ENCODE measurements at regions not wholly inside any gene's neighbourhood (a gene's known extent, or its start where the extent isn't known, plus 50 kb on each side); places are given as distances from the start of the nearest gene placed in this dataset.
"Not testable (repeated sequence)": the region's sequence is repeated elsewhere in the genome, so short reads cannot be mapped to it uniquely, and the experiment has no call there.

DNA sequence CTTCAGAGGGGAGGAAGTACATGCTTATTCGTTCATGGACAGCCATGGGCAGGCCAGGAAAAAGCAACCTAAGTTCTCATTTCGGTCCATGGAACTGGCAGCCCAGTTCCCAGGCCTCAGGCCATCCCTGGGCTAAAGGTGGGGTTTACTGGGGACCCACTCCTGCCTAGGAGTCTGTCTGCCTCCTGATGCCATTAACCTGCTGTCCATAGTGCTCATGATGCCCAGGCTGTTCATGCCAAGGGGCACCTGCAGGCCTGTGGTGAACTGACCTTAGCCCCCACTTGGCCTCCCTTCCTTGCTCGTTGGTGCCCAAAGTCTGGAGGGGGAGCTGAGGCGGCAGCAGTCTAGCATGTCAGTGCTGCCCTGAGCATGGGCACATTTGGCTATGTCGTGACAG lies 450.2 kb upstream of the MBL2 start:
- no peak for DNase-seq (ENCODE audit: low read depth in 2 of 3, low spot score in 1 of 3)

DNA sequence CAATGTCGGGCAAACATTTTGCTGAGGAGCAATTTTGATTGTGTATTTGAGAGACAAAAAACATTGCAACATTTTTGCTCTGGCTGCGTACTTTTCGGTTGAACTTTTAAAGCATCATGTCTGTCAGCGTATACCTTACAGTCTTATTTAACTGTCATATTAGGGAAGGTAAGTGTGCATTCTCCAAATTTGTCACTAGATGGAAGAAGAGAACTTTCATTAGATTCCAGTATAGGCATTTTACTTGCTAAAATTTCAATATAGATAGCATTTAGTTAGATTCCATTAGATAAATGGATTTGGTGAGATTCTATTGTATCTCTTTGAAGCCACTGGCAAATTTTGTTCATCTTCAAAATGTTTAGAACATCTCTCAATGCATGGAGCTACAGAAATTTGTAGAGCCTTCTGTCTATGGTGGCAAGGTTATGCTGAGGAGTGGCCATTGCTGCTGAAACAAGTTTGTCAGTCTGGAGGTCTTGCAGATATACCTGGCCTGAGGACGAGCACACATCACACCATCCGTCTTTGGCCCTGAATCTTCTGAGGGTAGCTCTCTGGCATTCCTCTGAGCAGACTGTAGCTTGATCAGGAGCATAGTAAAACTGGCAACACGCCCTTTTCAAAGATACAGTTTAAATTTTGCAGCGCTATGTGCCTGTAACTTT lies 437.5 kb upstream of the MBL2 start:
- no peak for DNase-seq (ENCODE audit: low read depth in 2 of 3, low spot score in 1 of 3)

DNA sequence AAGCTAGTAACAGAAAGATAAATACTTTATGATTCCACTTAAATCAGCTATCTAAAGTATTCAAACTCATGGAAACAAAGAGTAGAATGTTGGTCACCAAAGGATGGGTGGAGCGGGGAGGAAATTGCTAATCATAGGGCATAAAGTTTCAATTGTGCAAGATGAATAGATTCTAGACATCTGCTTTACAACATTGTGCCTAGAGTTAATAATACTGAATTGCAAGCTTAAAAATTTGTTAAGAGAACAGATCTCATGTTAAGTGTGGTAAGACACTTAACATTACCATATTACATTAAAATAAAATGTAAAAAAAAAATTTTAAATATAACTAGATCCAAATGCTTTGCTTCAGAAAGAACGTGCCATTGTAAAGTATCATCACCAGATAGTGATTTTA lies 411.1 kb upstream of the MBL2 start:
- no peak for DNase-seq (ENCODE audit: low read depth in 2 of 3, low spot score in 1 of 3)

DNA sequence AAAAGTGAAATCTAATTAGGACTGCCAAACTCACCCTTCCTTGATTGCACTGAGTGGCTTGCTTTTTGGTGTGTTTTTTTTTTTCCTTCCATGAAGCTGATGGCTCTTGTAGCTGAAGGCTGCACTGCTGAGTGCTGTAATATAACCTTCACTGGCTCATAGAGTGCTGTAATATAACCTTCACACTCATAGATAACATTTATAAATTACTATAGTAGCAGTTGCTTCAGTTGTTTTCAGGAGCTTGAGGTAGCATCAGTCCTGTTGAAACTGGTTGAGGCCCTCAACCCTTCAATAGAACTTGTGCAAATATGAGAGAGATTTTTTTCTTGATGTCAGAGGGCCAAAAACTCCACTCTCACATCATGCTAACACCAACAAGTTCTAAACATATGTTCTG lies 404.9 kb upstream of the MBL2 start:
- no peak for DNase-seq (ENCODE audit: low read depth in 2 of 3, low spot score in 1 of 3)

DNA sequence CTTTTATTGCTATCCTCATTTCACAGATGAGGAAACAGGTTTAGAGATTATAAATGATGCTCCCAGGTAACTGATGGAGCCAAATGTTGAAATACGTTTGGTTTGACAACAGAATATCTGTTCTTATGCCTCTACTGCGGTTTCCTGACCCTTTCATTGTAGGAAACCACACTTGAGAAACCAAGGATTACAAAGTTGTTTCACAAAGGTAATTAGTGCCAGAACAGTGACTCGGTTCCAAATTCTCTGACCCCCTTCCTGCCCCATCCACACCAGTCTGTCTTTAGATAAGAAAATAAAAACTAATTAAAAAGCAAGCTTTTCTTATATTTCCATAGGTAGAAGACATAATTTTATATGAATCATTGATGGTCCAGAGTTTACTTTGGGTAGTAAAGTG lies 393.7 kb upstream of the MBL2 start:
- no peak for DNase-seq (ENCODE audit: low read depth in 2 of 3, low spot score in 1 of 3)

DNA sequence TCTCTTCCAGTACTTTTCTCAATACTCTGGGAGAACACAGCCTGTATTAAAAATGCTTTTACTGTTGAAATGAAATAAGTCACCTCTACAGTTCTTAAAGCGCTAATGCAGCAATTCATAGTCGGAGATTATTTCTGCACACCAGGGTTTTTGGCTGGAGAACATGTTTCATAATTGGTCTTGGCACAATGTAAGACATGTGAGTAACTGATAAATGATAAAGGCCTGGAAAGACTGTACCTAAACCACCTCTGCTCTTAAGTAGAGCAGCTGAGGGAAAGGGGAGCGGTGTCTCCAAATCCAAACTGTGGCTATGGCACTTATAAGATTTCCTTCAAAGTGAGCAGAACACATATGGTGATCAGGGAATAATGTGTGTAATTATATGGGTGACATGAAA lies 390.3 kb upstream of the MBL2 start:
- no peak for DNase-seq (ENCODE audit: low read depth in 2 of 3, low spot score in 1 of 3)

DNA sequence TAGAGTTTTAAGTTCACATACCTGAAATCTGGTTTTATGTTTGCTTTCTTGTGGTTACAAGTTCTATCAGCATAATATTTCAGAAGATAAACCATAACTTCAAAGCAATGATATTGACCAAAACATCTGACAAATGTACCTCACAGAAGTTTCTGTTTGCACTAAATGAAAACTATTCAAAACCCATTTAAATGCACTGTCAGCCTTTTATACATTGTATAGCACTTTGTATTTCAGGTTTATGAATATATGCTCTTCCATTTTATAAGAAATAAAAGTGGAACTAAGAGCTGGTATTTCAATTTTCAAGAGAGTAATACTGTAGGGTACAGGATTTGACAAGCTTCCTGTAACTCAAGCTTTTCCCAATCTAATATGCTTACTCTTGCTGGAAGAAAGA lies 388.6 kb upstream of the MBL2 start:
- DNase-seq (ENCODE audit: low read depth in 2 of 3, low spot score in 1 of 3): no peak

DNA sequence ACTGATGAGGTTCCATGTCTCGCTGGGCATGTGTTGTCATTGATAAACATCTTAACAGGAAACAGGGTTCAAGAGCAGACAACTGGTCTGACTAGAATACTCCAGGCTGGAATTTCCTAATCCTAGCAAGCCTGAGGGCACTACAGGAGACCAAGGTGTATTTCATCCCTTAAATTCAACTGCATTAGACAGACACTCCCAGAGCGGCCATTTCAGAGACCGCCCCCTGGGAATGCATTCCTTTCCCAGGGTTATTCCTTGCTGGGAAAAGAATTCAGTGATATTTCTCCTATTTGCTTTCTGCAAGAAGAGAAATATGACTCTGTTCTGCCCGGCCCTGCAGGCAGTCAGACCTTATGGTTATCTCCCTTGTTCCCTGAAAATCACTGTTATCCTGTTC lies 383.1 kb upstream of the MBL2 start:
- not testable (repeated sequence) for DNase-seq (ENCODE audit: low read depth in 2 of 3, low spot score in 1 of 3)

DNA sequence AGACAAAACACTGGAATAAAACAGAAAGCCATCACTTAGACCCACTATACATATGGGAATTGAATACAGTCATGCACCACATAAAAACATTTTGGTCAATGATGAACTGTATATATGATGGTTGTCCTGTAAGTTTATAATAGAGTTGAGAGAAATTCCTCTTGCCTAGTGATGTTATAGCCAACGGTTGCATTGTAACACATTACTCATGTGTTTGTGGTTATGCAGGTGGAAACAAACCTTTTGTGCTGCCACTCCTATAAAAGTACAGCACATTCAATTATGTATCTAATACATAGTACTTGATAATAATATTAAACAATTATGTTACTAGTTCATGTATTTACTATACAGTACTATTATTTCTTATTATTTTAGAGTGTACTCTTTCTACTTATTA lies 381.2 kb upstream of the MBL2 start:
- no peak for DNase-seq (ENCODE audit: low read depth in 2 of 3, low spot score in 1 of 3)

DNA sequence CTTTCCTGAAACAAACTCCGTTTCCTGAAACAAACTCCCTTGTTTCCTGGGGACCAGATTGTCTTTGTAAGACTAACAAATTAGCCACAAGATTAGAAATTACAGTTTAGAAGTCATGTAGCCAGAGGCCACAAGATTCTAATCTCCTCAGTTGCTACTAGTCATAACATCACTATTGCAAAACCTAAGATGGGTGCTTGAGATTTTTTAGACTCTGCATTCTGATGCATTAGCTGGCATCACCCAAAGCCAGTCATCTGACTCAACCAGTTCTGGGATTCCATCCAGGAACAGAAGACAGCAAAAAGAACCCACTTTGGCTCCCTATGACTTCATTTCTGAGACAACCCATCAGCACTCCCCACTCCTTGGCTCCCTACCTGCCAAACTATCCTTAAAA lies 367.9 kb upstream of the MBL2 start:
- DNase-seq (ENCODE audit: low read depth in 2 of 3, low spot score in 1 of 3): no peak

DNA sequence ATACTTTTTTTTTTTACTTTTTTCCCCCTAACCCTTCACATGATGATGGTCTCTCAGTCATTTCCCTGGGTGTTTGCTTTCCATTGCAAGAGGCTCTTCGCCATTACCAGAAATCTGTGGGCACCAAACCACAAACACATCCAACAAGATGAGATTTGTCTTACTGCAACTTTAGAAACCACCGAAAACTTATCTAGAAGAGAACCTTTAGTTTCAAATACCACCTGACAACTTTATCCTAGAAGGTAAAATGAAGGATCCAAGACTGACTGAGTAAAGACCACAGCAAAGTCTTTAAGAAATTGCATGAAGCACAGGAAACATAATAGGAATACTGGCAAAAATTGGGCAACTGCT lies 363.3 kb upstream of the MBL2 start:
- no peak for DNase-seq (ENCODE audit: low read depth in 2 of 3, low spot score in 1 of 3)

DNA sequence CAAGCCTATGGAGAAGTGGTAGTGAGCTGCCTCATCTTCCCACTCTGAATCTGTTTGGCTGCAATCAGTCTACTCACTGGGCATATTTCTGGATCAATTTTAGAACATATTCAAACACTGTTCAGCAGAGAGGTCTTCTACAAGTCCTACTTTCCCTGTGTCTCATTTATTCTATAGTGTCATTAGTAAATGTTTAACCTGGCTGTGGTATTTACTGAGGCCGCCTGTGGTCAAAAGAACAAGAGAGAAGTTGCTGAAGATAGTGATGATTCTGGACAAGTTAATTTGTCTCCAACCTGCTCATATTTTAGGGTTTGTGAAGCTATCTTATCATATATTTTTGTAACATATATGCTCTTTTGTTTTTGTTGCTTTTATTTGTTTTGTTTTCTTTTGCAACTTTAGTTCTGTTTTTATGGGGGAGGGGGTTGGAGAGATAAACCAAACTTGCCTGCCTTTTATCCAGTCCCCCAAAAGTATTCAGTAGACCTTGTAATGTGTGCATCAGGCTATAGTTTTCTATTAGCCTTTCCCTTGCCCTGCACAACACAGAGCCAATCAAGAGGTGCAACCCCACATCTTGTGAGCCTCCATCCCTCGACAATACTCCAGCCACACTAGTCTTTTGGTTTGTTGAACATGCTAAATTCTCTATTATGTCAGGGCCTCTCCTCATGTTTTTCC lies 362.8 kb upstream of the MBL2 start:
- no peak for DNase-seq (ENCODE audit: low read depth in 2 of 3, low spot score in 1 of 3)

DNA sequence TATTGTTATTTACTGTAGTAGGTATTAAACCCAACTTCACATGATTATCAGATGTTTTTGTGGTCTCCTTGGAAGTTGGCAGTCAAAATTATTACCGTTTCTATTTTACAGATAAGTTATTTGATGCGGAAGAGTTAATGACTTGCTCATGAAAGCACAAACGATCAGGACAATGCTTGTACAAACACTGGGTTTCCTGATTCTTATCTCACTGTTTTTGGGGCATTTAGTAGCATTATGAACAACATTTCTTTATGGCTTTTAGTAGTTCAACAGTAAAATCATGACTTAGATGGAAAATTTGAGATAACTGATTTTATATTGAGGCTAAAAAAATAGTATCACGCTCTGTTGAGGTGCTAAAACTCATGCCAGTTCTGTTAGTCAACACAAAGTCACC lies 361.5 kb upstream of the MBL2 start:
- no peak for DNase-seq (ENCODE audit: low read depth in 2 of 3, low spot score in 1 of 3)

DNA sequence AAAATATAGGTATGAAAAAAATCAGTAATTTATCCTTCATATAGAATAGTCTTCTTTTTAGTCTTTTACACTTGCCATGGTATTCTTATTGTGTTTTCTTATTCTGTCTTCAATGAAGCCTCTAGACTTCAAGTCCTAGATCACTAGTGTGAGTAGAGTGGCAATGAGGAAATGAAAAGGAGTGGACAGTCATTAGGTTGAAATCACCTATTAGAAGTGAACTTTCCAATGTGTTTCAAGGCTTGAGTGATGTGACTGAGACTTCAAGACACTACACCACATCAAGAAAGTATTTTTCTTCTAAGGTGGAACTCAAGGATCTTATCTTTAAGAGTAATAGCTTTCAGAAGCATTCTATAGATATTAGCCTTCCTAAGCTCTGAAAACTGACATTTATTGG lies 357.8 kb upstream of the MBL2 start:
- no peak for DNase-seq (ENCODE audit: low read depth in 2 of 3, low spot score in 1 of 3)

DNA sequence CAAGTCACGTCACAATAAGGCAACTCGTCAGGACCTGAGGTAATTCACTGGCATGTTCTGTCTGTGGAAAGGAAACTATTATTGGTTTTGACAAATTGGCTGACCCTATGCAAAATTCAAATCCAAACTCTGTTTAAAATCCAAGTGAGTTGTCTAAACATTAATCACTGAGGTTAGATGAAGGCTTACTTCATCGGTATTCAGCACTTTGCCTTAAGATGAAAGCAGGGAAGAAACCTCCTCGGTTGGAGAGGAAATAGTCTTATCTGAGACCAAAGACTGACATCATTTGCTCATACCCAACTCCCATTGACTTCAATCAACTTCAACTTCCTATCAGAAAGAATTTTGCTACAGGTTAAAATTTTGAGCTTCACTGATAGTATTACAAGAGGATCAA lies 355.1 kb upstream of the MBL2 start:
- DNase-seq (ENCODE audit: low read depth in 2 of 3, low spot score in 1 of 3): no peak

DNA sequence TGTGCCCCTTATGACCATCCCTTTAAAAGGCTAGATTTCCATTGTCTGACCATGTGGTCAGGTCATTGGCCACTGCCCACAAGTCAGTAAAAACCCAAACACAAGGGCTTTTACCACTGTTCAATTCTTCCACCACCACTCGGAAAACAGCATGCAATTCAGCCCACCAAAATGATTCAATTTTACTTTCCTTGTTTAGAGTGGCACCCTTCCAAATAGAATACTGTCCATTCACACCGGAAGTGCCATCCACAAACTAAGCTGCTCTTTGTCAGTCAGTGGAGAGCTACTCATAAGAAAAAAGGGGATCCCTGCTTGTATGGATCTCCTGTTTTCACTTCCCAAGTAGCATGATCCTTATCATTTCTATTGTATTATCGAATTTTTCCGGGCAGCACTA lies 350.7 kb upstream of the MBL2 start:
- DNase-seq (ENCODE audit: low read depth in 2 of 3, low spot score in 1 of 3): no peak

DNA sequence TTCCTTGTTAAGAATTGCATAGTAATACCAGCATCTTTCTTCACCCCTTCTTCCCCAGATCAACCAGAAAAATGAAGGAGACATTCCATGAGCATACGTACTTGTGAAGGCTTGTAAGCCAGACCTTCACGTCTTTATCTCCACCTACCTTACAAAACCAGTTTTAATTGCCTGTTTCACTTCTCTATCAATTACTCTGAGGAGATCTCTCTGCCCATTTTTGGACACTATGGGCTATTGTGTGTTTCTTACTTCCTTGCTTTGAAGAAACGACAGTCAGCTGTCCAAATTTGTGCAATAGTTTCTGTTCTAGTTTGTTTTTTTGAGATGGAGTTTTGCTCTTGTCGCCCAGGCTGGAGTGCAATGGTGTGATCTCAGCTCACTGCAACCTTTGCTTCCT lies 349.7 kb upstream of the MBL2 start:
- no peak for DNase-seq (ENCODE audit: low read depth in 2 of 3, low spot score in 1 of 3)

DNA sequence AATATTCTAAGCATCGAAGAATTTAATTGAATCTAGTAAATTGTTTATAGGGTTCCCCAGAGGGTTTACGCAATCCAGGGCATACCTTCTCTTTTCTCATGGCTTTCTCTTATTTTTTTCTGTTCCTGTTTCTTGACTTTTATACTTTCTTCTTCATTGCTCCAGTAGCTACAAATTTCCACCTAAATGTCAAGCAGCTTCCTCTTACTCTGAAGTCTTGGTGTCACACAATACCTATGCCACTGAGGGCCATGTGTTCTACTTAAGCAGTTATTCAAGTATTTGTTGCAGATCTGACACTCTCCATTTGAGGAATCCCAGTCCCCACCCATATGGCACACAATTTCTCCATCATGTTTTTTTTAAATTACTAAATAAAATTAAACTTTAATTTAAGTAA lies 343.1 kb upstream of the MBL2 start:
- no peak for DNase-seq (ENCODE audit: low read depth in 2 of 3, low spot score in 1 of 3)

DNA sequence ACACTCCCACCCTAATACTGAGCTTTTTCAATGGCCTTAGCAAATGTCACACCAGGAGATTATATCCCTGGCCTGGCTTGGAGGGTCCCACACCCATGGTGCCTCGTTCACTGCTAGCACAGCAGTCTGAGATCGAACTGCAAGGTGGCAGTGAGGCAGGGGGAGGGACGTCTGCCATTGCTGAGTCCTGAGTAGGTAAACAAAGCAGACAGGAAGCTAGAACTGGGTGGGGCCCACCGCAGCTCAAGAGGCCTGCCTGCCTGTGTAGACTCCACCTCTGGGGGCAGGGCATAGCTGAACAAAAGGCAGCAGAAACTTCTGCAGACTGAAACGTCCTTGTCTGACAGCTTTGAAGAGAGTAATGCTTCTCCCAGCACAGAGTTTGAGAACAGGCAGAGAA lies 338.9 kb upstream of the MBL2 start:
- DNase-seq (ENCODE audit: low read depth in 2 of 3, low spot score in 1 of 3): no peak

DNA sequence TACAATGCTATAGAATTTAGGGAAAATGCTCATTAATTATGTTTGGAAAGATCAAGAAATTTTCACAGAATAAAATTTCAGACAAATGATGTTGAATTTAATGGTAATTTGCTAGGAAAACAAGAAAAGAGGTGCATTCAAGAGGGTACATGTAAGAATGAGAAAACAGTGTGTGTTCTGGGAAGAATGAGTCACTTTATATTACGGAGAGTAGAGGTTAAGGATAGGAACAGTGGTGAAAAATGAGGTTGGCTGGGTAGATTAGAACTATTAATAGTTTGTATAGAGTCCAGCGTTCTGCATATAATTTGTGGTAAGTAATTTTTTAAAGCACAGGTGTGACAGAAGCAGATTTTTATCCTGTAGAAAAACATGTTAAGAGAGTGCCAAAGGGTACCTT lies 336.7 kb upstream of the MBL2 start:
- DNase-seq (ENCODE audit: low read depth in 2 of 3, low spot score in 1 of 3): no peak

DNA sequence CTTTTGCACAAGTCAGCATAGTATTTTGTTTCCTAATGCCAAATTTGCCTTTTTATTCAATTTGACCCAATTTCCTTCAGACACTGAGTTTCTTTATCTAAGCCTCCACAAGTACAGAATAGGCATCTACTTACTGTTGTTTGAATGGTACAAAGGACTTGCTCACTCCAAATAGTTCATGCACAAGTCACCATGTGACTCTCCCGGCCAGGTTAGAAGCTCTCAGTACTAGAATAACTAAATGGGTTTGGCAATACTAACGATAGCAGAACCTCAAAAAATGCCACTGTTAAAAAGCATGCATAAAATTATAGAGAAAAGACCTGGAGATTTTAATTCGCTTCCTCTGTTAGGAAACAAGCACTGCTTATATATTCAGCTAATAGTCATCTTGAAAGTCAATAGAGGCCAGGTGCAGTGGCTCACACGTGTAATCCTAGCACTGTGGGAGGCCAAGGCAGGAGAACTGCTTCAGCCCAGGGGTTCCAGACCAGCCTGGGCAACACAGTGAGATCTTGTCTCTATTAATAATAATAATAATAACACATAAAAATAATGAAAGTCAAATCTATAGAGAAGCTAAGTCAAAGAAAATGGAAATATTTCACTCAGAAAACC lies 335.8 kb upstream of the MBL2 start:
- no peak for DNase-seq (ENCODE audit: low read depth in 2 of 3, low spot score in 1 of 3)

DNA sequence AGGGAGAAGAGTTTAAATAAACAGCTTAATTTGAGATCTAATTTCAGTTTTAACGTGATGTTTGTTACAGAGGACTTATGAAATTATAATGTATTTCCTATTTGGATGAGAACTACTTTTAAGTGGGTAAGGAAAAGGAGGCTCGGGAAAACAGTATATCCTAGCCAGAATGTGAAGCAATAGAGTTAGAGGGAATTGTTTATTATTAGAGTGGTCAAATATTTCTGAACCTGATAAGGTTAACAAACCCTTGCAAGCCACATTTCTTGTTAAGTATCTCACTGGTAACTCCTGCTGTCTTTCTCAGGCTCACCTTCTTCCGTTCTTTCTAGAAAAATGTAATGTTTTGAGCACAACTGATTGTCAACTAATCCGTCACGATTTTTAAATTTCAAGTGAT lies 335.1 kb upstream of the MBL2 start:
- DNase-seq (ENCODE audit: low read depth in 2 of 3, low spot score in 1 of 3): no peak

DNA sequence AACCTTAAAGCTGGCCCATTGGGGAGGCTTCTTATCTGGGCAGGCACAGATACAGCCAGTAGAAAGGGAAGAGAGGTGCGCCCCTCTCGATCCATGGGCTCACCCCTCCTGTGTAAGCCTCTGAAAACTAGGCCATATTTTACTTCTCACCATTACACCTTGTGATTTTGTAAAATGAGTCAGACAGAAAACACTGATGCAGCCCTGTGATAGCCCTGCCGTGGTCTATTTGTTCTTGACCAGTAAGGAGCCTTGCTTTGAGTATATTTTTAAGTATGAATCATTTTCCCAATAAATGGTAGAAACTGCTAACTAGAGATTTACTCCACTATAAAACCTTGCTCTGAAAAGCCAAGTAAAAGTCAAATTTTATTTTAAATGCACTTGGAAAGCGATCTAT lies 329.8 kb upstream of the MBL2 start:
- DNase-seq (ENCODE audit: low read depth in 2 of 3, low spot score in 1 of 3): no peak

Data from stimulated activated CD4-positive, alpha-beta T cell treated with anti-CD3 and anti-CD28 coated beads, Interleukin-12 subunit alpha, Interleukin-12 subunit beta, amount 100 ng/mL, for 48 hours (primary cell).